ENCODE measurements at regions not wholly inside any gene's neighbourhood (a gene's known extent, or its start where the extent isn't known, plus 50 kb on each side); places are given as distances from the start of the nearest gene placed in this dataset.

- no peak for FAIRE-seq
- H3K9ac ChIP-seq (ENCODE audit: low read length): no peak overlapping the region
- no peak for TF ChIP-seq EZH2 (IDR thresholded peaks at IDR 0.05; ENCODE audit: insufficient read depth, low read length)
- no peak for TF ChIP-seq CTCF (IDR thresholded peaks at IDR 0.05; ENCODE audit: insufficient read depth, low read depth, low read length)
Observed at GRCh38 chr15:62610265-62610869, 432.2 kb upstream of the TPM1 start.

GRCh38 chr15:62611002-62611401 lies 431.5 kb upstream of the TPM1 start:
- H3K27me3 ChIP-seq (ENCODE audit: insufficient read depth, low read length): no peaks in the 10 kb centered on the region
- no peaks in the 10 kb centered on the region for H4K20me1 ChIP-seq (ENCODE audit: insufficient read depth, low read length)
- Mint-ChIP-seq H3K36me3 (ENCODE audit: low read depth, unreplicated experiment) (no peaks in the 10 kb centered on the region), H3K4me3 (ENCODE audit: unreplicated experiment) (no peak overlapping the region), H3K9me3 (ENCODE audit: unreplicated experiment) (no peaks in the 10 kb centered on the region), H3K4me1 (ENCODE audit: low read depth, unreplicated experiment) (peaks cover 26% of the 10 kb centered on the region), H3K27me3 (ENCODE audit: low read depth, unreplicated experiment) (no peaks in the 10 kb centered on the region), H3K27ac (ENCODE audit: unreplicated experiment) (no peak overlapping the region)
- H3K9ac ChIP-seq (ENCODE audit: low read length): no peak overlapping the region
- H3K9me3 ChIP-seq (ENCODE audit: insufficient read depth, low read depth, low read length): no peaks in the 10 kb centered on the region
- no peak for TF ChIP-seq CTCF (IDR thresholded peaks at IDR 0.05; ENCODE audit: insufficient read depth, low read depth, low read length)
- TF ChIP-seq EZH2 (IDR thresholded peaks at IDR 0.05; ENCODE audit: insufficient read depth, low read length): no peak
- no peak overlapping the region for H2AFZ ChIP-seq (ENCODE audit: low read depth, low read length)
- H3K36me3 ChIP-seq (ENCODE audit: insufficient read depth, low read length): no peaks in the 10 kb centered on the region
- H3K4me1 ChIP-seq (ENCODE audit: insufficient read depth, low read length): peaks cover 14% of the 10 kb centered on the region
- FAIRE-seq (no peak), DNase-seq (ENCODE audit: low read depth) (no peak)
- H3K27ac ChIP-seq (ENCODE audit: low read depth, low read length): no peak overlapping the region
- H3K4me3 ChIP-seq (ENCODE audit: insufficient read depth, low read depth, low read length): no peak overlapping the region
- no peak overlapping the region for H3K4me2 ChIP-seq (ENCODE audit: low read length)
- no peaks in the 10 kb centered on the region for H3K79me2 ChIP-seq (ENCODE audit: insufficient read depth, low read length)

More at GRCh38 chr15:62610265-62610869, 432.2 kb upstream of the TPM1 start:
- H3K9me3 ChIP-seq (ENCODE audit: insufficient read depth, low read depth, low read length): peaks cover 5% of the 10 kb centered on the region
- no peaks in the 10 kb centered on the region for H3K36me3 ChIP-seq (ENCODE audit: insufficient read depth, low read length)
- no peak overlapping the region for H3K27ac ChIP-seq (ENCODE audit: low read depth, low read length)
- no peak for DNase-seq (ENCODE audit: low read depth)
- Mint-ChIP-seq H3K4me3 (ENCODE audit: unreplicated experiment) (no peak overlapping the region), H3K36me3 (ENCODE audit: low read depth, unreplicated experiment) (peaks cover 2% of the 10 kb centered on the region), H3K4me1 (ENCODE audit: low read depth, unreplicated experiment) (peaks cover 26% of the 10 kb centered on the region), H3K27me3 (ENCODE audit: low read depth, unreplicated experiment) (no peaks in the 10 kb centered on the region), H3K9me3 (ENCODE audit: unreplicated experiment) (peaks cover 3% of the 10 kb centered on the region), H3K27ac (ENCODE audit: unreplicated experiment) (no peak overlapping the region)
- H3K4me2 ChIP-seq (ENCODE audit: low read length): no peak overlapping the region
- H2AFZ ChIP-seq (ENCODE audit: low read depth, low read length): no peak overlapping the region
- peaks cover 14% of the 10 kb centered on the region for H3K4me1 ChIP-seq (ENCODE audit: insufficient read depth, low read length)
- H3K27me3 ChIP-seq (ENCODE audit: insufficient read depth, low read length): no peaks in the 10 kb centered on the region
- H4K20me1 ChIP-seq (ENCODE audit: insufficient read depth, low read length): no peaks in the 10 kb centered on the region
- no peaks in the 10 kb centered on the region for H3K79me2 ChIP-seq (ENCODE audit: insufficient read depth, low read length)
- H3K4me3 ChIP-seq (ENCODE audit: insufficient read depth, low read depth, low read length): no peak overlapping the region

DNA sequence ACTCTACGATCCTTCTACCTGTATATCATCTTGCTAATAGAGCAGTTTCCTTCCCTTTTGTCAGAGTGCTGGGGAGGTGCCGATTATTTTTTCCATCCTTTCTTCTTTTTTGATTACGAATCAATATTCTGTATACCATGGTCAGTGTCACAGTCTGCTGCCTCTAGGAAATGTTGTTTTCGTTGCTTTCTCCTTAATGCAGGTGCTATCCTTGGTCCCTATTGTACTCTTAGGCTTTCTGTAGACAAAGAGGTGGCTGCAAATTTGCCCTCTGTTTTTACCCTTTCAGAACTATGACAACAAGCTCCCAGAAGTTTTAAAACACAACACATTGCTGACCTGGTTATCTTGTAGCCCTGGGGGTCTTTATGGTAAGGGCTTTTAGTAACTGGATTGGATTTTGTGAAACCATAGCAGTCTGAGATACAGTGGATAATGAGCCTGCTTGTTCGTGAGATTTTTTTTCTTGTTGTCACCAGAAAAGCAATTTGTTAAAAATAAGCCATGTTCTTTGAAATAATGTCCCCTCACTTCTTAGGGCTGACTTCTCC lies 430.3 kb upstream of the TPM1 start:
- no peaks in the 10 kb centered on the region for H3K9me3 ChIP-seq (ENCODE audit: insufficient read depth, low read depth, low read length)
- peaks cover 8% of the 10 kb centered on the region for H3K4me1 ChIP-seq (ENCODE audit: insufficient read depth, low read length)
- H2AFZ ChIP-seq (ENCODE audit: low read depth, low read length): no peak overlapping the region
- peaks cover 21% of the 10 kb centered on the region for H3K4me1 Mint-ChIP-seq (ENCODE audit: low read depth, unreplicated experiment)
- no peaks in the 10 kb centered on the region for H3K27me3 Mint-ChIP-seq (ENCODE audit: low read depth, unreplicated experiment)
- no peaks in the 10 kb centered on the region for H3K79me2 ChIP-seq (ENCODE audit: insufficient read depth, low read length)
- no peak overlapping the region for H3K27ac ChIP-seq (ENCODE audit: low read depth, low read length)
- H3K9me3 Mint-ChIP-seq (ENCODE audit: unreplicated experiment): no peaks in the 10 kb centered on the region
- no peak overlapping the region for H3K4me2 ChIP-seq (ENCODE audit: low read length)
- H3K36me3 Mint-ChIP-seq (ENCODE audit: low read depth, unreplicated experiment): no peaks in the 10 kb centered on the region
- FAIRE-seq (no peak), DNase-seq (ENCODE audit: low read depth) (no peak)
- H3K4me3 Mint-ChIP-seq (ENCODE audit: unreplicated experiment): no peak overlapping the region
- H3K27ac Mint-ChIP-seq (ENCODE audit: unreplicated experiment): no peak overlapping the region
- no peak overlapping the region for H3K4me3 ChIP-seq (ENCODE audit: insufficient read depth, low read depth, low read length)
- no peak overlapping the region for H3K9ac ChIP-seq (ENCODE audit: low read length)
- no peaks in the 10 kb centered on the region for H3K27me3 ChIP-seq (ENCODE audit: insufficient read depth, low read length)
- H3K36me3 ChIP-seq (ENCODE audit: insufficient read depth, low read length): no peaks in the 10 kb centered on the region
- H4K20me1 ChIP-seq (ENCODE audit: insufficient read depth, low read length): no peaks in the 10 kb centered on the region
- TF ChIP-seq EZH2 (IDR thresholded peaks at IDR 0.05; ENCODE audit: insufficient read depth, low read length) (no peak), CTCF (IDR thresholded peaks at IDR 0.05; ENCODE audit: insufficient read depth, low read depth, low read length) (no peak)
